ENCODE measurements at regions not wholly inside any gene's neighbourhood (a gene's known extent, or its start where the extent isn't known, plus 50 kb on each side); places are given as distances from the start of the nearest gene placed in this dataset.
A peak's percentile ranks its signal among the peaks of the same experiment; 100 is the strongest.

- no peaks in the 10 kb centered on the region; a peak in 1 of 5 replicates for H3K27me3 ChIP-seq (ENCODE audit: control insufficient read depth in 2 of 2, insufficient read depth in 2 of 2, low read length in 2 of 2)
- H3K9me1 ChIP-seq (ENCODE audit: control insufficient read depth, insufficient read depth, low read length), result no peaks in the 10 kb centered on the region
- no TSS peak for BruUV-seq (replicated peaks)
- in situ Hi-C loops (cut with MboI), result no loop called here
- no peaks in the 10 kb centered on the region for H3K79me2 ChIP-seq (ENCODE audit: control insufficient read depth, insufficient read depth, low read length)
- no peak overlapping the region for H3K27ac ChIP-seq (ENCODE audit: extremely low read depth, low read depth, low read length)
- 37% methylated on average over 12 of the region's 14 CpGs for WGBS (ENCODE audit: insufficient coverage, low coverage, missing lambda C conversion rate)
- ChIA-PET POLR2A (interaction anchor here (1.0 kb wide), 1 partner anchor 82 kb away, joined by 4 read pairs; no protein-coding TSS in a partner anchor), CTCF (ENCODE audit: low intra/inter-chr PET ratio) (interaction anchor here (1.4 kb wide), 1 partner anchor 170 kb away, joined by 3 read pairs; no protein-coding TSS in a partner anchor)
- no peaks in the 10 kb centered on the region for H3K36me3 ChIP-seq (ENCODE audit: control insufficient read depth, insufficient read depth, low read length)
- DNase-seq (ENCODE audit: extremely low read depth in 1 of 4, low spot score in 3 of 4), result no peak
- no peaks in the 10 kb centered on the region for H3K9me3 ChIP-seq (replicated peaks; ENCODE audit: control insufficient read depth, insufficient read depth, low read depth, low read length)
- no peak overlapping the region for H3K4me2 ChIP-seq (ENCODE audit: insufficient read depth, low read length)
- H3K4me3 ChIP-seq, result no peak overlapping the region
- H3K9ac ChIP-seq (ENCODE audit: insufficient read depth in 1 of 2, low read depth in 2 of 2, low read length in 2 of 2), result no peak overlapping the region
- H3K4me1 ChIP-seq (replicated peaks in 1 of 2; ENCODE audit: control insufficient read depth in 2 of 2, insufficient read depth in 2 of 2, low read length in 2 of 2), result peaks cover 7 to 15% of the 10 kb centered on the region in 2 experiments; a peak in 3 of 5 replicates
- intact Hi-C loops (cut with micrococcal nuclease), result loop anchor here (5.0 to 10.0 kb wide), 3 partner anchors 165 to 325 kb away; no protein-coding TSS in a partner anchor
- no peaks in the 10 kb centered on the region for H4K20me1 ChIP-seq (replicated peaks; ENCODE audit: control insufficient read depth, insufficient read depth, low read length)
- FAIRE-seq, result no peak
- H2AFZ ChIP-seq (ENCODE audit: low read depth, low read length), result peak overlapping the region; percentile 69
- no peak for ATAC-seq
- TF ChIP-seq, protein P1, sequence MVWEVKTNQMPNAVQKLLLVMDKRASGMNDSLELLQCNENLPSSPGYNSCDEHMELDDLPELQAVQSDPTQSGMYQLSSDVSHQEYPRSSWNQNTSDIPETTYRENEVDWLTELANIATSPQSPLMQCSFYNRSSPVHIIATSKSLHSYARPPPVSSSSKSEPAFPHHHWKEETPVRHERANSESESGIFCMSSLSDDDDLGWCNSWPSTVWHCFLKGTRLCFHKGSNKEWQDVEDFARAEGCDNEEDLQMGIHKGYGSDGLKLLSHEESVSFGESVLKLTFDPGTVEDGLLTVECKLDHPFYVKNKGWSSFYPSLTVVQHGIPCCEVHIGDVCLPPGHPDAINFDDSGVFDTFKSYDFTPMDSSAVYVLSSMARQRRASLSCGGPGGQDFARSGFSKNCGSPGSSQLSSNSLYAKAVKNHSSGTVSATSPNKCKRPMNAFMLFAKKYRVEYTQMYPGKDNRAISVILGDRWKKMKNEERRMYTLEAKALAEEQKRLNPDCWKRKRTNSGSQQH (CRISPR knock-in tag; IDR thresholded peaks at IDR 0.05), result no peak
- TF ChIP-seq RBM22 (IDR thresholded peaks at IDR 0.05; ENCODE audit: low read depth, low read length, poor library complexity, severe bottlenecking) (no peak), IFI16 (CRISPR knock-in tag; IDR thresholded peaks at IDR 0.05) (no peak), ZNF609 (CRISPR knock-in tag; IDR thresholded peaks at IDR 0.05; ENCODE audit: borderline replicate concordance) (no peak), BCOR (IDR thresholded peaks at IDR 0.05) (no peak), POLR2H (tag; IDR thresholded peaks at IDR 0.05; ENCODE audit: low read depth) (no peak), HNRNPH1 (optimal IDR thresholded peaks at IDR 0.05; ENCODE audit: low read depth, low read length) (no peak)
- TF ChIP-seq, protein P2, sequence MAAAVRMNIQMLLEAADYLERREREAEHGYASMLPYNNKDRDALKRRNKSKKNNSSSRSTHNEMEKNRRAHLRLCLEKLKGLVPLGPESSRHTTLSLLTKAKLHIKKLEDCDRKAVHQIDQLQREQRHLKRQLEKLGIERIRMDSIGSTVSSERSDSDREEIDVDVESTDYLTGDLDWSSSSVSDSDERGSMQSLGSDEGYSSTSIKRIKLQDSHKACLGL (CRISPR knock-in tag; IDR thresholded peaks at IDR 0.05; ENCODE audit: borderline replicate concordance, poor library complexity, severe bottlenecking), result no peak
These were observed 534.8 kb downstream of the INSC start for GRCh38 chr11:15649371-15650104.
